Trophoblast cell (in vitro differentiated cells and primary cell): ENCODE measurements at regions not wholly inside any gene's neighbourhood (a gene's known extent, or its start where the extent isn't known, plus 50 kb on each side); places are given as distances from the start of the nearest gene placed in this dataset.

ENCODE experiments used
- DNase-seq, 2 donors: peaks; one replicate each; pipeline ENCODE4 v3.0.0-alpha.2; 2016
- H2AFZ ChIP-seq: 2 replicates; pipeline ENCODE4 v1.6.1; 2013; ENCODE audit warnings: low read length, moderate library complexity, mild to moderate bottlenecking; ENCODE audit not compliant: insufficient read depth, poor library complexity
- H2AK5ac ChIP-seq: 2 replicates; pipeline ENCODE4 v1.6.1; 2013; ENCODE audit warnings: mild to moderate bottlenecking, low read length
- H2BK120ac ChIP-seq: 2 replicates; pipeline ENCODE4 v1.6.1; 2013; ENCODE audit warnings: low read length, mild to moderate bottlenecking, moderate library complexity; ENCODE audit not compliant: insufficient read depth, poor library complexity
- H2BK12ac ChIP-seq: 2 replicates; pipeline ENCODE4 v1.6.1; 2013; ENCODE audit warnings: mild to moderate bottlenecking, low read length, moderate library complexity
- H2BK5ac ChIP-seq: 2 replicates; pipeline ENCODE4 v1.6.1; 2013; ENCODE audit warnings: low read length, low read depth, moderate library complexity, mild to moderate bottlenecking; ENCODE audit not compliant: poor library complexity
- H3K14ac ChIP-seq: 2 replicates; pipeline ENCODE4 v1.6.1; 2013; ENCODE audit warnings: mild to moderate bottlenecking, low read length
- H3K18ac ChIP-seq: 2 replicates; pipeline ENCODE4 v1.6.1; 2013; ENCODE audit warnings: mild to moderate bottlenecking, low read length
- H3K23ac ChIP-seq: 2 replicates; pipeline ENCODE4 v1.6.1; 2013; ENCODE audit warnings: low read length
- H3K27ac ChIP-seq: 2 replicates; pipeline ENCODE4 v1.5.1; 2013; ENCODE audit warnings: low read depth, mild to moderate bottlenecking, inconsistent platforms, low read length, moderate library complexity
- H3K27me3 ChIP-seq: 2 replicates; pipeline ENCODE4 v1.6.1; 2013; ENCODE audit warnings: inconsistent platforms, mild to moderate bottlenecking, low read length, moderate library complexity; ENCODE audit not compliant: insufficient read depth
- H3K36me3 ChIP-seq, 2 experiments: 1 replicate in 1 of 2; 2 replicates in 1 of 2; pipeline ENCODE4 v1.6.1; 2013; ENCODE audit warnings: low read length in 2 of 2, mild to moderate bottlenecking in 2 of 2, moderate library complexity in 1 of 2; ENCODE audit not compliant: insufficient read depth in 2 of 2, control insufficient read depth in 1 of 2
- H3K4ac ChIP-seq: 2 replicates; pipeline ENCODE4 v1.6.1; 2013; ENCODE audit warnings: low read depth, mild to moderate bottlenecking, low read length, moderate library complexity
- H3K4me1 ChIP-seq, 2 experiments: 1 replicate in 1 of 2; 2 replicates in 1 of 2; pipeline ENCODE4 v1.6.1; 2013; ENCODE audit warnings: low read length in 2 of 2, mild to moderate bottlenecking in 2 of 2, moderate library complexity in 1 of 2; ENCODE audit not compliant: insufficient read depth in 2 of 2, control insufficient read depth in 1 of 2
- H3K4me2 ChIP-seq: 2 replicates; pipeline ENCODE4 v1.6.1; 2013; ENCODE audit warnings: inconsistent platforms, mild to moderate bottlenecking, low read length, moderate library complexity
- H3K4me3 ChIP-seq: 2 replicates; pipeline ENCODE4 v1.5.1; 2013; ENCODE audit warnings: mild to moderate bottlenecking, low read depth, low read length, inconsistent platforms
- H3K79me1 ChIP-seq: one replicate; pipeline ENCODE4 v1.6.1; 2013; ENCODE audit warnings: low read length
- H3K79me2 ChIP-seq: 2 replicates; pipeline ENCODE4 v1.6.1; 2013; ENCODE audit warnings: low read length, mild to moderate bottlenecking; ENCODE audit not compliant: control insufficient read depth, insufficient read depth, poor library complexity
- H3K9ac ChIP-seq: 2 replicates; pipeline ENCODE4 v1.6.1; 2013; ENCODE audit warnings: mild to moderate bottlenecking, low read length
- H3K9me3 ChIP-seq: 2 replicates; pipeline ENCODE4 v1.6.1; 2013; ENCODE audit warnings: low read depth, mild to moderate bottlenecking, control low read depth, inconsistent platforms, low read length; ENCODE audit not compliant: insufficient read depth
- H4K12ac ChIP-seq: 2 replicates; pipeline ENCODE4 v1.6.1; 2013; ENCODE audit warnings: low read depth, mild to moderate bottlenecking, low read length, moderate library complexity
- H4K8ac ChIP-seq: 2 replicates; pipeline ENCODE4 v1.6.1; 2013; ENCODE audit warnings: low read depth, mild to moderate bottlenecking, low read length, moderate library complexity
- H4K91ac ChIP-seq: one replicate; pipeline ENCODE4 v1.6.1; 2013; ENCODE audit warnings: low read depth, mild to moderate bottlenecking, low read length, moderate library complexity
- WGBS: extraction: QIAGEN DNeasy Blood & Tissue Kit; methylation state at CpG from one replicate; pipeline ENCODE4 v1.1.7; 2013; ENCODE audit warnings: missing lambda C conversion rate; ENCODE audit not compliant: insufficient read length, insufficient coverage; ENCODE audit errors: extremely low coverage; 5-methylcytosine and 5-hydroxymethylcytosine counted together

DNA sequence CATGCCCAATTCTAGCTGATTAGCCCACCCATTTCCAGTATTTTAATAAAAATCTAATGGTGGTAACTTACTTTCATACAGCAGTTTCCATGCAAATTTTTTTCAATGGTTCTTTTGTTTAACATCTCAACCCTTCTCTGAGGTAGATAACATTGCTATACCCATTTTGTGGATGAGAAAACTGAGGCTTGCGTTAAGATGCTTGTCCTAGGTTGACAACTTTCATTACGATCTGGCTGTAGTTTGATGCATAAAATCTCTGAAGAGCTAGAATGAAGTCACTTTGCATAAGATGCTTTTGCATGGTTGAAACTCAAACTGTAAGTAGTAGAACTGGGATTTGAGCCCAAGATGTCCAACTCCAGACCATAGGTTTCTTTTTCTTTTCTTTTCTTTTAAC lies 309.5 kb upstream of the PODXL start:
- H3K9ac ChIP-seq, result no peak overlapping the region
- WGBS, result no CpG with 5 or more reads among the region's 2 CpGs
- no peak overlapping the region for H4K12ac ChIP-seq
- H3K27ac ChIP-seq, result no peak overlapping the region
- H2BK120ac ChIP-seq, result no peak overlapping the region
- no peaks in the 10 kb centered on the region for H3K79me2 ChIP-seq
- no peak overlapping the region for H3K23ac ChIP-seq
- H3K4ac ChIP-seq, result no peak overlapping the region
- no peaks in the 10 kb centered on the region for H3K36me3 ChIP-seq
- H3K4me3 ChIP-seq, result no peak overlapping the region
- no peak overlapping the region for H4K91ac ChIP-seq
- no peaks in the 10 kb centered on the region for H3K27me3 ChIP-seq
- DNase-seq, result no peak
- H2BK12ac ChIP-seq, result no peak overlapping the region
- H3K18ac ChIP-seq, result no peak overlapping the region
- no peak overlapping the region for H2AFZ ChIP-seq
- peaks cover 3% of the 10 kb centered on the region for H3K9me3 ChIP-seq
- no peak overlapping the region for H3K4me2 ChIP-seq
- no peaks in the 10 kb centered on the region for H3K79me1 ChIP-seq
- no peaks in the 10 kb centered on the region for H3K4me1 ChIP-seq
- H2BK5ac ChIP-seq, result no peak overlapping the region
- H3K14ac ChIP-seq, result no peak overlapping the region
- H2AK5ac ChIP-seq, result no peak overlapping the region
- no peak overlapping the region for H4K8ac ChIP-seq

GRCh38 chr7:131861620-131862346 lies 305.4 kb upstream of the PODXL start:
- H2BK120ac ChIP-seq, result no peak overlapping the region
- H3K27me3 ChIP-seq, result no peaks in the 10 kb centered on the region
- no peak overlapping the region for H4K12ac ChIP-seq
- no peak overlapping the region for H3K23ac ChIP-seq
- no peak overlapping the region for H4K91ac ChIP-seq
- no peak overlapping the region for H3K4me3 ChIP-seq
- H3K27ac ChIP-seq, result no peak overlapping the region
- WGBS, result no CpG with 5 or more reads among the region's 4 CpGs
- H3K4me1 ChIP-seq, result no peaks in the 10 kb centered on the region
- H3K79me1 ChIP-seq, result no peaks in the 10 kb centered on the region
- no peak overlapping the region for H4K8ac ChIP-seq
- H3K79me2 ChIP-seq, result no peaks in the 10 kb centered on the region
- no peak for DNase-seq
- no peak overlapping the region for H3K4ac ChIP-seq
- no peak overlapping the region for H2BK12ac ChIP-seq
- no peak overlapping the region for H3K14ac ChIP-seq
- H3K9me3 ChIP-seq, result peaks cover 2% of the 10 kb centered on the region
- no peak overlapping the region for H2AK5ac ChIP-seq
- no peak overlapping the region for H3K9ac ChIP-seq
- H3K36me3 ChIP-seq, result no peaks in the 10 kb centered on the region
- no peak overlapping the region for H2BK5ac ChIP-seq
- H3K4me2 ChIP-seq, result no peak overlapping the region
- H3K18ac ChIP-seq, result no peak overlapping the region
- no peak overlapping the region for H2AFZ ChIP-seq

DNA sequence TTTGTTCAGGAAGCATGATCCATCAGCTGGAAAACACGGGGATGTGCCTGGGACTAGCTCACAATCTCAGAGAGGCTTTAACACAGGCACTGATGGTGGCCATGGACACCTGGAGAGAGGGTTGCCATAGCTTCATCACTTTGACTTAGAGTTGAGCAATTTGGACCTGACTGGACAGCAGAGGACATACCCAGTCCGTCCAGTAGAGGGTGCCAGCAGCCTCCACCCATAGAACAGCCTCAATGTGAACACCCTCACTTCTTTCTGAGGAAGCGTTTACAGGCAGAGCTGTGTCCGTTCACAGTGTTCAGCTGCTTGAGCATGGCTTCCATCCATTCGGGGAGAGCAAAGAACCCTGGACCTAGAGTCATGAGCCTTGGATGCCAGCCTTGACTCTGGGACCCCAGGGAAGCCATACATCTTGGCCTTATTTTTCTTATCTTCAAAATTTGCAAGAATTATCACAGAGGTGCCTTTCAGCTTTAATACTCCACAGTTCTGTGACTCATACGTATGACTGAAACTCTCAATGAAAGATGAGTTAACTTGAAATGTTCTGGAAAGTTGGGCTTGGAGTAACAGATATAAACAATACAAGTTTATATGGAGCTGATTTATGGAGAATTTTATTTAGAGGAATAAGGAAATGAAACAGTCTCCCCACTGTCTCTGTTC lies 302.9 kb upstream of the PODXL start:
- H3K36me3 ChIP-seq, result no peaks in the 10 kb centered on the region
- no peak overlapping the region for H2BK5ac ChIP-seq
- H3K4ac ChIP-seq, result no peak overlapping the region
- no peaks in the 10 kb centered on the region for H3K4me1 ChIP-seq
- no peak overlapping the region for H3K18ac ChIP-seq
- no peak overlapping the region for H2AK5ac ChIP-seq
- no peak overlapping the region for H4K91ac ChIP-seq
- no peak overlapping the region for H2BK120ac ChIP-seq
- DNase-seq, result peak; percentile 27 to 62
- no peak overlapping the region for H3K9ac ChIP-seq
- H2AFZ ChIP-seq, result no peak overlapping the region
- no peak overlapping the region for H4K12ac ChIP-seq
- H3K9me3 ChIP-seq, result peaks cover 3% of the 10 kb centered on the region
- H3K14ac ChIP-seq, result no peak overlapping the region
- WGBS, result no CpG with 5 or more reads among the region's 6 CpGs
- no peak overlapping the region for H3K4me3 ChIP-seq
- no peaks in the 10 kb centered on the region for H3K27me3 ChIP-seq
- H2BK12ac ChIP-seq, result no peak overlapping the region
- no peak overlapping the region for H3K23ac ChIP-seq
- H4K8ac ChIP-seq, result no peak overlapping the region
- no peaks in the 10 kb centered on the region for H3K79me1 ChIP-seq
- H3K4me2 ChIP-seq, result no peak overlapping the region
- no peaks in the 10 kb centered on the region for H3K79me2 ChIP-seq
- no peak overlapping the region for H3K27ac ChIP-seq

GRCh38 chr7:131858611-131859010 lies 302.2 kb upstream of the PODXL start:
- Histone ChIP-seq H4K91ac (no peak overlapping the region), H4K8ac (no peak overlapping the region), H3K4me3 (no peak overlapping the region), H4K12ac (no peak overlapping the region), H2AK5ac (no peak overlapping the region), H2BK120ac (no peak overlapping the region), H3K4me1 (no peaks in the 10 kb centered on the region), H3K9ac (no peak overlapping the region), H3K36me3 (no peaks in the 10 kb centered on the region), H3K27me3 (no peaks in the 10 kb centered on the region), H3K4me2 (no peak overlapping the region), H2BK5ac (no peak overlapping the region), H3K79me2 (no peaks in the 10 kb centered on the region), H3K4ac (no peak overlapping the region), H2BK12ac (no peak overlapping the region), H3K9me3 (peaks cover 3% of the 10 kb centered on the region), H3K27ac (no peak overlapping the region), H2AFZ (no peak overlapping the region), H3K14ac (no peak overlapping the region), H3K79me1 (no peaks in the 10 kb centered on the region), H3K23ac (no peak overlapping the region), H3K18ac (no peak overlapping the region)
- DNase-seq, result no peak
- no CpG with 5 or more reads among the region's 2 CpGs for WGBS
